ENCODE measurements at regions not wholly inside any gene's neighbourhood (a gene's known extent, or its start where the extent isn't known, plus 50 kb on each side); places are given as distances from the start of the nearest gene placed in this dataset.
"Not testable (repeated sequence)": the region's sequence is repeated elsewhere in the genome, so short reads cannot be mapped to it uniquely, and the experiment has no call there.

DNA sequence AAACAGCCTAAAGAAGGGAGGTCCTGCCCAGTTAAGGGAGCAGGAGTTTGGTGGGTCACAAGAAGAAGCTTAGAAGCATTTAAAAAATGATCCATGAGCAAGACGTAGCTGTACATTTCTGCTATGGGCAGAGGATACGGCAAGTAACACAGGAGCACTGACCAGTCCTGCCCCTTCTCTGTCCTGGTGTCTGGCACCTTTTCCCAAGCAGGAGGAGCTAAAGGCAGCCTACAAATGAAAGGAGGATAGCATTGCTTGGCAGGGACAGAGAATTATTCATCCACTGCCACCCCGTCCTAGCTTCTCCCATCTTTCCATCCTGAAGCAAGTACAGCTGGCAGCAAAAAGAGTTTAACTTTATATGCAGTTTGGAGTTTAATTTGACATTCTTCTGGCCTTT lies 1077.6 kb downstream of the TYW1 start:
- no peak for DNase-seq (ENCODE audit: low read depth, low spot score)

DNA sequence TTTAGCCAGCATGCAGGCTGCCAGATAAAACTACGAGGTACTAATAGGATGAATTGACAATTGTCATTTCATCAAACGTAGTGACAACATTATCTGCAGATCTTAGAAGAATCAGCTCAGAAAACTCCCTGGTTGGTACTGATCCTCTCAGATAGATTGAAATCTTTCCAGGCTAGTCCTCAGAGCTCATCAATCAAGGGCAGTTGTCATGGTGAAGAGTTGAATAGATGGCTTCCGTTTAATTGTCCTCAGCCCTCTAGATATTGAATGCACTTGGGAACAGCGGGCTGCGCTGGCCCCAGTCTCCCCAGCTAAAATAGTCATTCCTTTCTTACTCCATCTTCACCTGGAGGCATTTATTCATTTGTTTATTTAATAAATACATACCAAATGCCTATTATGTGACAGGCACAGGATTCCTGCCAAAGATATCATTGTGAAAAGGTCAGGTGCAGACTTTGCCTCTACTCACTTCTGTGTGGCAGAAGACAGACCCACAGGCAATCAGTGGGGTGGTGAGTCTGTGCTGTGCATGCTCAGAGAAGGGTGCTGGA lies 1081.6 kb downstream of the TYW1 start:
- no peak for DNase-seq (ENCODE audit: low read depth, low spot score)

DNA sequence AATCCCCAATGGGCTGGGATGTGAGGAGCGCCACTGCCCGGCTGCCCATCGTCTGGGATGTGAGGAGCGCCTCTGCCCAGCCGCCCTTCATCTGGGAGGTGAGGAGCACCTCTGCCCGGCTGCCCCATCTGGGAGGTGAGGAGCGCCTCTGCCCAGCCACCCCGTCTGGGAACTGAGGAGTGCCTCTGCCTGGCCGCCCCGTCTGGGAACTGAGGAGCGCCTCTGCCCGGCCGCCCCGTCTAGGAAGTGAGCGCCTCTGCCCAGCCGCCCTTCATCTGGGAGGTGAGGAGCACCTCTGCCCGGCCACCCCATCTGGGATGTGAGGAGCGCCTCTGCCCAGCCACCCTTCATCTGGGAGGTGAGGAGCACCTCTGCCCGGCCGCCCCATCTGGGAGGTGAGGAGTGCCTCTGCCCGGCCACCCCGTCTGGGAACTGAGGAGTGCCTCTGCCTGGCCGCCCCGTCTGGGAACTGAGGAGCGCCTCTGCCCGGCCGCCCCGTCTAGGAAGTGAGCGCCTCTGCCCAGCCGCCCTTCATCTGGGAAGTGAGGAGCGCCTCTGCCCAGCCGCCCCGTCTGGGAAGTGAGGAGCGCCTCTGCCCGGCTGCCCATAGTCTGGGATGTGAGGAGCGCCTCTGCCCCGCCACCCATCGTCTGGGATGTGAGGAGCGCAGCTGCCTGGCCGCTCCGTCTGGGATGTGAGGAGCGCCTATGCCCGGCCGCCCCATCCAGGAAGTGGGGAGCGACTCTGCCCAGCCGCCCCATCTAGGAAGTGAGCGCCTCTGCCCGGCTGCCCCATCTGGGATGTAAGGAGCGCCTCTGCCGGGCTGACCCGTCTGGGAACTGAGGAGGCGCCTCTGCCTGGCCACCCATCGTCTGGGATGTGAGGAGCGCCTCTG lies 1085.7 kb downstream of the TYW1 start:
- not testable (repeated sequence) for DNase-seq (ENCODE audit: low read depth, low spot score)

DNA sequence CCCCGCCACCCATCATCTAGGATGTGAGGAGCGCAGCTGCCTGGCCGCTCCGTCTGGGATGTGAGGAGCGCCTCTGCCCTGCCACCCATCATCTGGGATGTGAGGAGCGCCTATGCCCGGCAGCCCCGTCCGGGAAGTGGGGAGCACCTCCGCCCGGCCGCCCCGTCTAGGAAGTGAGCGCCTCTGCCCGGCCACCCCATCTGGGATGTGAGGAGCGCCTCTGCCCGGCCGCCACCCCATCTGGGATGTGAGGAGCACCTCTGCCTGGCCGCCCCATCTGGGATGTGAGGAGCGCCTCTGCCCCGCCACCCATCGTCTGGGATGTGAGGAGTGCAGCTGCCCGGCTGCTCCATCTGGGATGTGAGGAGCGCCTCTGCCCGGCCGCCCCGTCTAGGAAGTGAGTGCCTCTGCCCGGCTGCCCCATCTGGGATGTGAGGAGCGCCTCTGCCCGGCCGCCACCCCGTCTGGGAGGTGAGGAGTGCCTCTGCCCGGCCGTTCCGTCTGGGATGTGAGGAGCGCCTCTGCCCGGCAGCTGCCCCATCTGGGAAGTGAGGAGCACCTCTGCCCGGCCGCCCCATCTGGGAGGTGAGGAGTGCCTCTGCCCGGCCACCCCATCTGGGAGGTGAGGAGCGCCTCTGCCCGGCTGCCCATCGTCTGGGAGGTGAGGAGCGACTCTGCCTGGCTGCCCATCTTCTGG lies 1086.5 kb downstream of the TYW1 start:
- not testable (repeated sequence) for DNase-seq (ENCODE audit: low read depth, low spot score)

DNA sequence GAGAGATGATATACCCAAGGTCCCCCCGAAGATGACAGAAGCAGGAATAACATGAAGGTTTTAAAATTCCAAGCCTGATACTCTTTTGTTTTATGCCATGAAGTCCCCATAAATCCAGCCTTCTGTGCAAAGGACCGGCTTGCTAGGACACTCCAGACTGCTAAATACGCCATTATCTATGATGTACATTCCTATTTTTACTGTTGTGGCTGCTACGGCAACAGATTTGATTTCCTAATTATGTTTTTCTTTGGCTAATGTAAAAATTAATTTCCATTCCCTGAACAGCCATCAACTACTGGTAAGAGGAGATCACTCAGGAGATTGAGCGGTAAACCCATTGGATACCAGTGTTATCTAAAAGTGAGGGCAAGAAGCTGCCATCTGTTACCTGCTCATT lies 1090.8 kb downstream of the TYW1 start:
- DNase-seq (ENCODE audit: low read depth, low spot score) = no peak

DNA sequence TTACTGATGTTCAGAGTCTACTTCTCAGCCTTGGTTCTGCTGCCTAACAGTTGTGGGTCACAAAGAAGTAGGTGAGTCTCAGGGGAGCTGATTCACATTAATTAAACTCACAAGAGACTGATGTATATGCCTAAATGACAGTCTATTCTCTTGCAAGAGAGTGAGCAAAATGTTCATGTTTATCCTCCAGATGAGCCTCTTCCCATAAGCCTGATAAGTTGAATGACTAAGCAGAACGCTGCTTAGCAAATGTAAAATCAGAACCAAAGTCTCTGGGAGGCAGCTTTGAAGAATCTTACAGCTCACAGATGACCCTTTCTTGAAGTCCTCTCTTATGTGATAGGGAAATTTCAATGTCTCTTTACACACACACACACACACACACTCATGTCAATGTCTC lies 1092.2 kb downstream of the TYW1 start:
- no peak for DNase-seq (ENCODE audit: low read depth, low spot score)

DNA sequence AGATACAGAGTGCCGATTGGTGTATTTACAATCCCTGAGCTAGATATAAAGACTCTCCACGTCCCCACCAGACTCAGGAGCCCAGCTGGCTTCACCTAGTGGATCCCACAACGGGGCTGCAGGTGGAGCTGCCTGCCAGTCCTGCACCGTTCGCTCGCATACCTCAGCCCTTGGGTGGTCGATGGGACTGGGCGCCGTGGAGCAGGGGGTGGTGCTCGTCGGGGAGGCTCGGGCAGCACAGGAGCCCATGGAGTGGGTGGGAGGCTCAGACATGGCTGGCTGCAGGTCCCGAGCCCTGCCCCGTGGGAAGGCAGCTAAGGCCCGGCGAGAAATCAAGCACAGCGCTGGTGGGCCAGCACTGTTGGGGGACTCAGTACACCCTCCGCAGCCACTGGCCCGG lies 1093.6 kb downstream of the TYW1 start:
- not testable (repeated sequence) for DNase-seq (ENCODE audit: low read depth, low spot score)

DNA sequence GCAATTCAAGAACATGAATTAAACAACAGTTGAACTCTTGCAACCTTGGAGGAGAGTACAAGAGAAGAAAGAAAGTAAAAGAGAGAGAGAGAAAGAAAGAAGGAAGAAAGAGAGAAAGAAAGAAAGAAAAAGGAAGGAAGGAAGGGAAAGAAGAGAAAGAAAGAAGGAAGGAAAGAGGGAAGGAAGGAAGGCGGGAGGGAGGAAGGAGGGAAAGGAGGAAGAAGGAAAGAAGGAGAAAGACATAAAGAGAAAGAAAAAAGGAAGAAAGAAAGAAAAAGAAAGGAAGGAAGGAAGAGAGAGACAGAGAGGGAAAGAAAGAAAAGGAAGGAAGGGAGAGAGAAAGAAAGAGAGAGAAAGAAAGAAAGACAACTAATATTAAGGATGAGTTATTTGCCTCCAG lies 1106.7 kb downstream of the TYW1 start:
- no peak for DNase-seq (ENCODE audit: low read depth, low spot score)

DNA sequence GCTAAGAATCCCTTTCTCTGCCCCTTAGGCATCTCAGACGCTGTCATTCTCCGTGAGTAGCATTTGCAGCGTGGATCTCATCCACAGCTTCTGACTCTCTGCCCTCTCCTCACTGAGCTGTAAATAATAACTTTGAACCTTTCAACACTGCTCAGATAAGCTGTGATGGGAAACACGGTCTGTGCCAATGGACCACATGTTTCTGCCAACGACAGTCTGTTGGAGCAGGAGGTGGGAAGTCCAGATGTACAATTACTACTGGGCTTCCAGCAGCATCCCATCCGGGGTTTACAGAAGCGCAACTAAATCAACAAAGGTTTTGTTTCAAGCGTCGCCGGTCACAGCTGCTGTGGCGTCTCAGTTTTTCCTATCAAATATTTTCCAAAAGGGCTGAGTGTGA lies 1110.6 kb downstream of the TYW1 start:
- DNase-seq (ENCODE audit: low read depth, low spot score) = no peak

DNA sequence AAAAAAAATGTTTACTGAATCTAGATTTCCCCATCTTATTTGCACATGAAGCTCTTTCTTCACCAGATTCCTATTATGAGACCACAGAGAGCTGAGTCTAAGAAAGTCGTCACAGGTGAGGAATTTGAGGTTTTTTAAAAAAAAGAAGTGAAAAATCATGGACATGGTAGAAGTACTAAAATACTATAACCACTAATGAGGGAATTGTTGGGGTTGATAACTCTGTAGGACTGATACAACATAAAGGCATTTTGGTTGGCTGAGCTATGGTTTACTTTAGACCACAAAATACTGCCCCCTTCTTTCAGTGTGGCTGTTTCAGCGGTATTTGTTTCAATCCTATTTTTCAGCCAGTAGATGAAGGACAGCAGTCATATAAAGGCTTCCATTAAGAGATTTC lies 1111.3 kb downstream of the TYW1 start:
- no peak for DNase-seq (ENCODE audit: low read depth, low spot score)

DNA sequence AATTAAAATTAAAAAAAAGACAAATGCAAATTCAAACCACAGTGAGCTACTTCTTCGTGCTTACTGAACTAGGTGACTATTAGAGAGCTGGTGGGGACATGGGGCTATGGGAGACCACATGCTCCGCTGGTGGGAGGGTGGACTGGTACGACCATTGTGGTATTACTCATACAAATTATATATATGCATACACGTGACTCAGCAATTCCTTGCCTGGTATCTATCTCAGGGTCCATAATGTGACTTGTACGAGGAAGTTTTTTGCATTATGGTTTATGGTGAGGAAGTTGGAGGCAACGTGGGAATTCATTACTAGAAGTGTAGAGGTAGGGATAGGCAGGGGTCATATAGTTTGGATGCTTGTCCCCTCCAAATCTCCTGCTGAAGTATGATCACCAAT lies 1112.7 kb downstream of the TYW1 start:
- DNase-seq (ENCODE audit: low read depth, low spot score) = no peak

DNA sequence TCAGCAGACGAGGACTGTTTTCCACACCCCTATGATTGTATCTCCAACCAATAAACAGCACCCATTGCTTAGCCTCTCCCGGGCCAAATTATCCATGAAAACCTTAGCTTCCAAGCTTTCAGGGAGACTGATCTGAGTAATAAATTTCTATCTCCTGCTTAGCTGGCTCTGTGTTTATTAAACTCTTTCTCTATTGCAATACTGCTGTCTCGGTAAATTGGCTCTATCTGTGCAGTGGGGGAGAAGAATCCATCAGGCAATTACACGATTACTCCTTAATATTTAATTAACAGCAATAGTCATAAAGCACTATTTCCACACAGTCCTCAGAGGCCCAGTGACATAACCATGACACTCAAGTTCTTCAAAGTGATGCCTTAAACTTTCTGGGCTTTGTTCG lies 1122.8 kb downstream of the TYW1 start:
- no peak for DNase-seq (ENCODE audit: low read depth, low spot score)

DNA sequence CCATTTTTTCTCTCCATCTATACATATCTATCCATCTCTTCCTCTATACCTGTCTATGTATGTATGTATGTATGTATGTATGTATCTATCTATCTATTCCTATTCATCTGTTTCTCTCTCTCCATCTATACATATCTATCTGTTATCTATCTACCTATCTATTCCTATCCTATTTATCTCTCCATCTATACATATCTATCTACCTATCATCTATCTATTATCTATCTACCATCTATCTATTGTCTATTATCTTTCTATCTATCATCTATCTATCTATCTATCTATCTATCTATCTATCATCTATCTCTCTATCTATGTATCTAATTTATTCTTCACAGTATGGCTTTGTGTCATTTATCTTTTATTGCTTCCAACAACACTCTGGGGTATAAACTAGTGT lies 1124.4 kb downstream of the TYW1 start:
- DNase-seq (ENCODE audit: low read depth, low spot score) = no peak

DNA sequence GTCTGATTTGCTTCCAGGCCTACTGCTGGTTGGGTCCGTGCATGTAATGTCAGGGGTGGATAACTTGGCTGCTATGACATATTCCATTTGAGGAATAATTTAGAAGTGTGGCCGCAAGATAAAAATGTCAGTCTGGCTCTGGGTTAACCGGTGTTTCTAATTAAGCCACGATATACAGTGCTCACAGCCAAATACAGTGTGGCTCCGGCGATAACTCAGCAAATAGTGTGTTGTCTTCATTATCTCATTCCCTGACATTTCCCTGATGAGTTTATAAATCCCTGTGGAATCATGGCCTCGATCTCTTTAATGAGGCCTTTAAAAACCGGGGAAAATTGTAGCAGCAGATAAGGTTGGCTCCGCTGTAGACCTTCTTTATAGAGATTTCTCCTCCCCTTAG lies 1125.0 kb downstream of the TYW1 start:
- DNase-seq (ENCODE audit: low read depth, low spot score) = no peak

DNA sequence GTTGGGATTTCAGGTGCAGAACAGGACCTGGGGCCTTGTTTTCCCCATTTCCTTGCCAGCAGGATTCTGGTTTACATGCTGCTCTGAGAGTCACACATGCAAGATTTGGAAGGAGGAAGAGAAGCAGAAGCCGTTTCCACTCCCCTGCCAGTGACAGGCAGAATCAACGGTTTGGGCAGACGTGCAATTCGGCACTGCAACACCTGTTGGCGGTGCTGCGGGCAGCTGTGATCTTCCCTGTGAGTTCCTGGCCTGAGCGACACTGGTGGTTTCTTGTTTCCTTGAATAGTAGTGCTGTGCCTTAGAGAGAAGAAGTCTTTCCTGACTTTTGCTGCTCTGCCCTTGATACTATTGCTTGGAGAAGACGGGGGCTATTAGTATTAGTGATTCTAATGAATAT lies 1126.2 kb downstream of the TYW1 start:
- DNase-seq (ENCODE audit: low read depth, low spot score) = no peak

DNA sequence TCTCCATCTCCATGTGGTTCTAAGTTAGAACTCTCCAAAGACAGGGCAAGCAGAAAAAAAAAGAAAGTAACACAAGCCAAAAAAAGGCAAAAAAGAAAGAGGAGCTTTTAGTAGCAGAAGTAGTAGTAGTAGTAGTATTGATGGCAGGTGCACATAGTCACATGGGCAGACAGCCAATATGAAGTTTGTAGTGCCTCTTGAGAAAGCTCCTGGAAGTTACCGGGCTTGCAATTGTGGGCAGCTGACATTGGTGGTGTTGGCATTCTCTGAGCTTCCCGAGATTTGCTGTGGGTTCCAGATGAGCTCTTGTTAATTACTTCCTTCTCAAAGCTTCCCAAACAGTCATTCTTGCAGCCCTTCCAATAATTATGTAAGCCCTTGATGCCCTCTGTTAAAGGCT lies 1128.5 kb downstream of the TYW1 start:
- no peak for DNase-seq (ENCODE audit: low read depth, low spot score)

DNA sequence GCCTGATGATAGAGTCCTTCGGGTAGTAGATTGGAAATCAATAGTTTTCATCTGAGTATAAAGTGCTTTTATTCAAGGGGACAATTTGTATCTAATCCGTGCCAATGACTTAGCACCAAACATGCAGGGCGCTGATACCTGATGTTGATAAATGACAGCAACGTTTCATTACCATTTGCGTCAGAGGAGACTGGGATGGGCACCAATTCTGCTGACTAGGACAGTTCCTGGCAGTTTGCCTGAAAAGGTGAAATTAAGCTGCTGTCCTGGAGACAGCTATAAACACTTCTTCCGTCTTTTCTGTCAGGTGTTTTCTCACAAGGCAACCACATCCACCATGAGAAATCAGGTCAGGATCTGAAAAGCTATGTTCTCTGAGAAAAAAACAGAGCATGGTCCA lies 1136.4 kb downstream of the TYW1 start:
- DNase-seq (ENCODE audit: low read depth, low spot score) = no peak

DNA sequence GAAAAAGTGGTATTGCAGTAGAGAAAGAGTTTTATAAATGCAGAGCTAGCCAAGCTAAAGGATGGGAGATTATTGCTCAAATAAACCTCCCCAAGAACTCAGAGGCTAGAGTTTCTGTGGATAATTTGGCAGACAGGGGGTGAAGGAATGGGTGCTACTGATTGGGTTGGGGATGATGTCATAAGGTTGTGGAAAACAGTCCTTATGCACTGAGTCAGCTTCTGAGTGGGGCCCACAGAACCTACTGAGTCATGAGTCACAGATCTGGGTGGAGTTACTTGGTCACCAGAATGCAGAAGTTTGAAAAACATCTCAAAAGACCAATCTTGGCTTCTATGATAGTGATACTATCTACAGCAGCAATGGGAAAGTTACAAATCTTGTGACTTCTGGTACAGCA lies 1146.7 kb downstream of the TYW1 start:
- DNase-seq (ENCODE audit: low read depth, low spot score) = no peak

DNA sequence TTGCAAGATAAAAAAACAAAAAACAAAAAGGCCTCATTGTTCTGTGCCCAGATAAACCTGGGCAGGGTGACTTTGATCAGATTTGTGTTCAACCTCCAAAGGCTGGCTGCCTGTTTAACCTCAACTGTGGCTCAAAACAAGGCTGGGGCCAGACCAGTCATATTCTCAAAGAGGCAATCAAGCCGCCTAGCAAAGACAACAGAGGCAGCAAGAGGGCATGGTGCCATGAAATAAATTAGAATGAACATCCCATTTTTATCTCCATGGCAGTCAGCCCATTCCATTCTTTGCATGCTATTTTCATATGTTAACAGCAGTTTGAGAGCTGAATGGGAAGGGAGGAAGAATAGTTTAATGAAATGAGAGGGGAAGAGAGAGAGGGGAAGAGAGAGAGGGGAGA lies 1150.3 kb downstream of the TYW1 start:
- no peak for DNase-seq (ENCODE audit: low read depth, low spot score)

DNA sequence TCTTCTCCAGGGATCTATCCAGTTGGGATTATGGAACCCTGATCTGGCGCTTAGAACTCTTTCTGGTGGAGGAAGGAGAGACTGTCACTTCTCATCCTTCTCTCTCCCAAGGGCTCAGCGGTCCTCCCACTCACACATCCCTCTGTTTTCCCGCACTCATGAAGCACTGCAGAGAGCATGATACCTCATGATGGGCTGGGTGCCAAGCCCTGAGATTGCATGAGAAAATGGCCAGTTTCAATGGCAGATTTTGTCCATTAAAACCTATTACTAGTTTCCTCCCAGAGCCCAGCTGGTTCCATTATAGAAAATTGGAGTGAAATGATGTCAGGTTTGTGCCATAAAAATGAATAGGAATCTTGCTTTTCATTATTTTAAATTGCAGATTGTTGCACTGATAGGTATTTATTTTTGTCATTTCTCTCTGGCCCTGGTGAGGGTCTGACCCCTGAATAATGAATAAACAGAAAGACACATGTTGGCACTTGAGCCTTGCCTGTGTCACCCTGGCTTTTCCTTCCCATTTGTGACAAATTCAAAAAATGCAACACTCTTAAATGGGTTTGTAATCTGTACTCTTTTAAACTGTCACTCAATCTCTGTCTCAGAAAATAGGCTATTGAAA lies 1151.1 kb downstream of the TYW1 start:
- no peak for DNase-seq (ENCODE audit: low read depth, low spot score)

DNA sequence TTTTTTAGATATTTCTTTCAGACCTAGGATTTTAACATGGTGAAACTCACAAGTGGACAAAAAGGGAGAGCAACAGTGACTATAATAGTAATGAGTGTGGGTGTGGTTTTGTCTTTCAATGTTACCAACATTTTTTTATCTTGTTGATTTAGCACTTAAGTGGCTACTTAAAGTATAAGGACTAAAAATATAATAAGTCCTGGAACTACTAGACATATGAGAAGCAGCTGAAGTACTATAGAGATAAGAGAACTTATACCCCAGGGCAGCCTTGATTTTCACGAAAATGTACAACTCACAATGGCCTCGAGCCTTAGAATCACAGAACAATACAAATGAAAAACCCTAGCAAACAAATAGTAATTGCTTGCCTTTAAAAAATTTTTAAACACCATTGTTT lies 1151.8 kb downstream of the TYW1 start:
- DNase-seq (ENCODE audit: low read depth, low spot score) = no peak

DNA sequence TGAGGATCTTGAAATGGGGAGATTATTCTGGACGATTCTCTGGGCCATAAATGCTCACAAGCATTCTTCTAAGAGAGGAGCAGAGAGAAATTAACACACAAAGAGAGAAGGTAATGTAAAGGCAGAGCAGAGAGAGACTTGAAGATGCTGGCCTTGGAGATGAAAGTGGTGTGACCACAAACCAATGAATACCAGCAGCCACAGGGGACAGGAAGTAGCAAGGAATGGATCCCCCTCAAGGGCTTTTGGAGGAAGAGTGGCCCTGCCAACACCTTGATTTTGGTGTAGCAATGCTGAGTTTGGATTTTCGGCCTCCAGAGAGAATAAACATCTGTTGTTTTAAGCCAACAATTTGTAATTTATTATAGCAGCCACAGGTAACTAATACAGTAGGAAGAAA lies 1155.6 kb downstream of the TYW1 start:
- no peak for DNase-seq (ENCODE audit: low read depth, low spot score)

DNA sequence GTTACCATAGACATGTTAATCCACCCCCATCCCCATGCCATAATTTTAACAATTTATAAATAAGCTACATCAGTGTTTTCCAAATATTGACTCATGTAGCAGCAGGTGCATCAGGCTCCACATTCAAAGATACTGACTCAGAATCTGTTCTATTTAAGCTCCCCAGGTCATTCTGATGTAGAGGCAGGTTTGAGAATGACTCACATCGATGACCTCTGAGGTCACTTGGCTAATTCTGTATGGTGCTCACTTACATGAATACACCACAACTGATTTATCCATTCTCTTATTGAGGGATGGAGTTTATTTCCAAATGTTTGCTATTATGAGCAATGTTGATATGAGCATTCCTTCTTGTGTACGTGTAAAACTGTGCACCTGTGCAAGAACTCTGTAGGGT lies 1159.0 kb downstream of the TYW1 start:
- DNase-seq (ENCODE audit: low read depth, low spot score) = no peak
